Gastrocnemius medialis (tissue), 4 donors: ENCODE measurements at regions not wholly inside any gene's neighbourhood (a gene's known extent, or its start where the extent isn't known, plus 50 kb on each side); places are given as distances from the start of the nearest gene placed in this dataset.

Source experiments
- POLR2A ChIP-seq, 2 donors: fragments of 450-650 bp; IDR thresholded peaks; one replicate each; pipeline ENCODE4 v1.6.1; 2017; ENCODE audit warnings: antibody characterized with exemption in 2 of 2, mild to moderate bottlenecking in 2 of 2, moderate library complexity in 2 of 2
- TF ChIP-seq, protein P1 (sequence below), 5 experiments: fragments of 450-650 bp in 3 of 5; fragments of 200-600 bp in 2 of 5; sonication (generic) in 2 of 5; IDR thresholded peaks in 4 of 5; conservative IDR thresholded peaks in 1 of 5; 1 replicate in 4 of 5; 2 replicates in 1 of 5; pipeline ENCODE4 v1.5.1; 2016 to 2019; ENCODE audit warnings: antibody characterized with exemption in 5 of 5, mild to moderate bottlenecking in 3 of 5, moderate library complexity in 3 of 5

DNA sequence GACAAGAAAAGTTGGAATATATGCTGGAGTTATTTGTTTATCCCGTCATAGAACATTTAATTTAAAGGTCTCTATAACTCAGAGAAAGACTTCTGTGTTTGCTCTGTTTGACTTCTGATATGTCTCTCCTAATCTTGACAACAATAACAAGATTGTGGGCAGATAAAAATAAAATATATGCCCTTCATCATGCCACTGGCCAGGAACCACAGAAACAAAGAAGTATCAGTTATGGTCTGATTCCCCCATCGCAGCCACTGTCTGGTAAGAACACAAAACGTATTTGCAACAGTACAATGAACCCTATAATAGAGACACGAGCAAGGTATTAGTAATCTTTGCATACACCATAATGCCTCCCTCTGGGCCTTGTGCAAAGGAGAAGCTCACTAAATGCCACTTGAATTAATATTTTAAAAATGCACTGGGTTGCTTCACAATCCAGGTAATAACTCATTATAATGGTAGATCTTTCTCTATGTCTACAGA is 1498.3 kb downstream of the CDH11 start:
- TF ChIP-seq, protein P1, sequence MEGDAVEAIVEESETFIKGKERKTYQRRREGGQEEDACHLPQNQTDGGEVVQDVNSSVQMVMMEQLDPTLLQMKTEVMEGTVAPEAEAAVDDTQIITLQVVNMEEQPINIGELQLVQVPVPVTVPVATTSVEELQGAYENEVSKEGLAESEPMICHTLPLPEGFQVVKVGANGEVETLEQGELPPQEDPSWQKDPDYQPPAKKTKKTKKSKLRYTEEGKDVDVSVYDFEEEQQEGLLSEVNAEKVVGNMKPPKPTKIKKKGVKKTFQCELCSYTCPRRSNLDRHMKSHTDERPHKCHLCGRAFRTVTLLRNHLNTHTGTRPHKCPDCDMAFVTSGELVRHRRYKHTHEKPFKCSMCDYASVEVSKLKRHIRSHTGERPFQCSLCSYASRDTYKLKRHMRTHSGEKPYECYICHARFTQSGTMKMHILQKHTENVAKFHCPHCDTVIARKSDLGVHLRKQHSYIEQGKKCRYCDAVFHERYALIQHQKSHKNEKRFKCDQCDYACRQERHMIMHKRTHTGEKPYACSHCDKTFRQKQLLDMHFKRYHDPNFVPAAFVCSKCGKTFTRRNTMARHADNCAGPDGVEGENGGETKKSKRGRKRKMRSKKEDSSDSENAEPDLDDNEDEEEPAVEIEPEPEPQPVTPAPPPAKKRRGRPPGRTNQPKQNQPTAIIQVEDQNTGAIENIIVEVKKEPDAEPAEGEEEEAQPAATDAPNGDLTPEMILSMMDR (IDR thresholded peaks at IDR 0.05 in 4 of 5, conservative IDR thresholded peaks at IDR 0.05 in 1 of 5): no peak
- TF ChIP-seq POLR2A (IDR thresholded peaks at IDR 0.05): no peak
